ENCODE measurements at regions not wholly inside any gene's neighbourhood (a gene's known extent, or its start where the extent isn't known, plus 50 kb on each side); places are given as distances from the start of the nearest gene placed in this dataset.
"Not testable (repeated sequence)": the region's sequence is repeated elsewhere in the genome, so short reads cannot be mapped to it uniquely, and the experiment has no call there.

- not testable (repeated sequence) for DNase-seq (ENCODE audit: low spot score)
Observed at GRCh38 chr5:10016559-10016958, 233.1 kb downstream of the ATPSCKMT start.

GRCh38 chr5:10015681-10016080 lies 234.0 kb downstream of the ATPSCKMT start:
- DNase-seq (ENCODE audit: low spot score): not testable (repeated sequence)

GRCh38 chr5:10009802-10010201 lies 239.9 kb downstream of the ATPSCKMT start:
- DNase-seq (ENCODE audit: low spot score): no peak

GRCh38 chr5:9987101-9987500 lies 262.6 kb downstream of the ATPSCKMT start:
- no peak for DNase-seq (ENCODE audit: low spot score)

GRCh38 chr5:9977070-9977469 lies 272.6 kb downstream of the ATPSCKMT start:
- no peak for DNase-seq (ENCODE audit: low spot score)

- no peak for DNase-seq (ENCODE audit: low spot score)
Observed at GRCh38 chr5:9976621-9977020, 273.1 kb downstream of the ATPSCKMT start.

- no peak for DNase-seq (ENCODE audit: low spot score)
Observed at GRCh38 chr5:9972059-9972458, 277.6 kb downstream of the ATPSCKMT start.

GRCh38 chr5:9971301-9971700 lies 278.4 kb downstream of the ATPSCKMT start:
- DNase-seq (ENCODE audit: low spot score): no peak

- no peak for DNase-seq (ENCODE audit: low spot score)
Observed at GRCh38 chr5:9958914-9959313, 290.8 kb downstream of the ATPSCKMT start.

GRCh38 chr5:9957214-9957613 lies 292.5 kb downstream of the ATPSCKMT start:
- DNase-seq (ENCODE audit: low spot score): no peak

GRCh38 chr5:9956725-9957124 lies 293.0 kb downstream of the ATPSCKMT start:
- DNase-seq (ENCODE audit: low spot score): no peak

GRCh38 chr5:9955586-9955985 lies 294.1 kb downstream of the ATPSCKMT start:
- DNase-seq (ENCODE audit: low spot score): no peak

GRCh38 chr5:9954869-9955268 lies 294.8 kb downstream of the ATPSCKMT start:
- no peak for DNase-seq (ENCODE audit: low spot score)

GRCh38 chr5:9953691-9954090 lies 296.0 kb downstream of the ATPSCKMT start:
- DNase-seq (ENCODE audit: low spot score): no peak

- no peak for DNase-seq (ENCODE audit: low spot score)
Observed at GRCh38 chr5:9951865-9952516, 297.7 kb downstream of the ATPSCKMT start.

GRCh38 chr5:9947944-9948343 lies 301.7 kb downstream of the ATPSCKMT start:
- DNase-seq (ENCODE audit: low spot score): no peak

GRCh38 chr5:9947225-9947714 lies 302.4 kb downstream of the ATPSCKMT start:
- DNase-seq (ENCODE audit: low spot score): no peak

- no peak for DNase-seq (ENCODE audit: low spot score)
Observed at GRCh38 chr5:9932770-9933169, 302.6 kb upstream of the TAS2R1 start.

GRCh38 chr5:9930156-9930555 lies 300.0 kb upstream of the TAS2R1 start:
- DNase-seq (ENCODE audit: low spot score): no peak

GRCh38 chr5:9928326-9928725 lies 298.2 kb upstream of the TAS2R1 start:
- DNase-seq (ENCODE audit: low spot score): no peak

GRCh38 chr5:9927521-9927997 lies 297.4 kb upstream of the TAS2R1 start:
- DNase-seq (ENCODE audit: low spot score): no peak

GRCh38 chr5:9927106-9927505 lies 297.0 kb upstream of the TAS2R1 start:
- no peak for DNase-seq (ENCODE audit: low spot score)

- no peak for DNase-seq (ENCODE audit: low spot score)
Observed at GRCh38 chr5:9924614-9925013, 294.5 kb upstream of the TAS2R1 start.

GRCh38 chr5:9922719-9923118 lies 292.6 kb upstream of the TAS2R1 start:
- no peak for DNase-seq (ENCODE audit: low spot score)
